PC-9 (cell line): ENCODE measurements at regions not wholly inside any gene's neighbourhood (a gene's known extent, or its start where the extent isn't known, plus 50 kb on each side); places are given as distances from the start of the nearest gene placed in this dataset.

Source experiments
- BruUV-seq: library from RNA; stranded (reverse); fragments of 400-500 nt; replicated peaks from 2 replicates; lab custom pipeline; 2021; lab: Mats Ljungman, UMichigan
- CTCF ChIA-PET: fragments of 300-600 bp; sonication (Branson Sonifier 250); formaldehyde crosslinking; loops from one replicate; lab custom pipeline; 2022; ENCODE audit warnings: antibody characterized with exemption; lab: Charles Lee
- POLR2A ChIA-PET: fragments of 300-600 bp; sonication (Branson Sonifier 250); formaldehyde crosslinking; loops from one replicate; lab custom pipeline; 2022; ENCODE audit warnings: antibody characterized with exemption; ENCODE audit not compliant: unreplicated experiment; lab: Charles Lee
- DNase-seq, 2 experiments: peaks; one replicate each; pipeline versions ENCODE4 v3.0.0 to v3.0.0-alpha.2; 2015 to 2022; ENCODE audit warnings: mixed read lengths in 1 of 2
- H2AFZ ChIP-seq: fragments of 200-600 bp; sonication (generic); 2 replicates; pipeline ENCODE4 v1.8.1; 2017; ENCODE audit warnings: antibody characterized with exemption
- H3F3A ChIP-seq: fragments of 200-600 bp; sonication (generic); 2 replicates; pipeline ENCODE4 v1.8.1; 2017; ENCODE audit warnings: antibody characterized with exemption, mild to moderate bottlenecking, low read depth; ENCODE audit not compliant: insufficient read depth
- H3K27ac ChIP-seq: fragments of 200-600 bp; sonication (generic); 2 replicates; pipeline ENCODE4 v1.6.1; 2016; ENCODE audit warnings: mixed run types
- H3K27me3 ChIP-seq: fragments of 200-600 bp; sonication (generic); 2 replicates; pipeline ENCODE4 v1.6.1; 2016; ENCODE audit warnings: low read depth, mixed run types; ENCODE audit not compliant: insufficient read depth
- H3K36me3 ChIP-seq: fragments of 200-600 bp; sonication (generic); 2 replicates; pipeline ENCODE4 v1.6.1; 2016; ENCODE audit warnings: low read depth, mixed run types
- H3K4me1 ChIP-seq: fragments of 200-600 bp; sonication (generic); replicated peaks from 2 replicates; pipeline ENCODE4 v1.6.1; 2016; ENCODE audit warnings: mixed run types; ENCODE audit not compliant: insufficient read depth
- H3K4me2 ChIP-seq: fragments of 200-600 bp; sonication (generic); 2 replicates; pipeline ENCODE4 v1.6.1; 2017; ENCODE audit warnings: mixed run types
- H3K4me3 ChIP-seq: fragments of 200-600 bp; sonication (generic); 2 replicates; pipeline ENCODE4 v1.6.1; 2016; ENCODE audit warnings: mixed run types
- H3K79me2 ChIP-seq: fragments of 200-600 bp; sonication (generic); 2 replicates; pipeline ENCODE4 v1.6.1; 2017; ENCODE audit warnings: low read depth, mixed run types
- H3K9me2 ChIP-seq: fragments of 200-600 bp; sonication (generic); 2 replicates; pipeline ENCODE4 v1.8.1; 2017; ENCODE audit warnings: mild to moderate bottlenecking; ENCODE audit not compliant: insufficient read depth
- H3K9me3 ChIP-seq: fragments of 200-600 bp; sonication (generic); 2 replicates; pipeline ENCODE4 v1.8.1; 2016; ENCODE audit warnings: low read depth; ENCODE audit not compliant: insufficient read depth
- H4K20me1 ChIP-seq: fragments of 200-600 bp; sonication (generic); 2 replicates; pipeline ENCODE4 v1.8.1; 2017; ENCODE audit not compliant: insufficient read depth
- CTCF ChIP-seq: fragments of 200-600 bp; sonication (generic); conservative IDR thresholded peaks from 2 replicates; pipeline ENCODE4 v1.6.1; 2017; ENCODE audit warnings: mixed run types, antibody characterized with exemption, mild to moderate bottlenecking, moderate library complexity
- EZH2 ChIP-seq: fragments of 200-600 bp; sonication (generic); IDR thresholded peaks from 2 replicates; pipeline ENCODE4 v1.8.0; 2017; ENCODE audit warnings: antibody characterized with exemption, low read depth
- intact Hi-C: fragments of 100-400 bp; cut with micrococcal nuclease; formaldehyde crosslinking; loops from one replicate; pipeline ENCODE4 v1.10.0; 2022; ENCODE audit not compliant: unreplicated experiment

GRCh38 chr3:153830552-153830951 is 290.6 kb upstream of the ARHGEF26 start:
- H3K4me3 ChIP-seq, result no peak overlapping the region
- H2AFZ ChIP-seq, result no peak overlapping the region
- H3K4me2 ChIP-seq, result no peak overlapping the region
- H3K79me2 ChIP-seq, result no peaks in the 10 kb centered on the region
- H3K9me2 ChIP-seq, result no peaks in the 10 kb centered on the region
- no peaks in the 10 kb centered on the region for H3K27me3 ChIP-seq
- no peak for DNase-seq
- CTCF ChIA-PET, result no interaction called here
- H3K27ac ChIP-seq, result no peak overlapping the region
- no TSS peak for BruUV-seq
- H4K20me1 ChIP-seq, result no peaks in the 10 kb centered on the region
- POLR2A ChIA-PET, result no interaction called here
- 0 out of 2 replicates have a peak, but pooled peaks cover 9% of the 10 kb centered on the region for H3K4me1 ChIP-seq
- H3F3A ChIP-seq, result no peaks in the 10 kb centered on the region
- H3K9me3 ChIP-seq, result peaks cover 4% of the 10 kb centered on the region; the same call in 1 of the 2 replicates
- intact Hi-C loops, result no loop called here
- no peaks in the 10 kb centered on the region for H3K36me3 ChIP-seq
- TF ChIP-seq CTCF, result no peak
- no peak for TF ChIP-seq EZH2

GRCh38 chr3:153835540-153835939 is 285.6 kb upstream of the ARHGEF26 start:
- no TSS peak for BruUV-seq
- CTCF ChIA-PET, result interaction anchor here (0.7 kb wide), 1 partner anchor 912 kb away, joined by 3 read pairs; no protein-coding TSS in a partner anchor

GRCh38 chr3:153840487-153840886 is 280.7 kb upstream of the ARHGEF26 start:
- Histone ChIP-seq H3K9me3 (no peaks in the 10 kb centered on the region), H3K36me3 (no peaks in the 10 kb centered on the region), H2AFZ (no peak overlapping the region), H4K20me1 (no peaks in the 10 kb centered on the region), H3K4me1 (no peaks in the 10 kb centered on the region), H3K9me2 (no peaks in the 10 kb centered on the region; the same call in 1 of the 2 replicates), H3K27me3 (no peaks in the 10 kb centered on the region), H3F3A (no peaks in the 10 kb centered on the region), H3K4me3 (no peak overlapping the region), H3K79me2 (no peaks in the 10 kb centered on the region), H3K4me2 (no peak overlapping the region), H3K27ac (no peak overlapping the region)
- intact Hi-C loops, result no loop called here
- TF ChIP-seq EZH2, result no peak
- no peak for TF ChIP-seq CTCF
- DNase-seq, result no peak
- ChIA-PET POLR2A (no interaction called here), CTCF (no interaction called here)
- no TSS peak for BruUV-seq

More at GRCh38 chr3:153835540-153835939, 285.6 kb upstream of the ARHGEF26 start:
- intact Hi-C loops, result no loop called here
- no peak overlapping the region for H3K4me3 ChIP-seq
- H4K20me1 ChIP-seq, result no peaks in the 10 kb centered on the region
- H3K9me3 ChIP-seq, result no peaks in the 10 kb centered on the region
- no peak overlapping the region for H2AFZ ChIP-seq
- H3K27me3 ChIP-seq, result no peaks in the 10 kb centered on the region
- TF ChIP-seq CTCF, result no peak
- TF ChIP-seq EZH2, result no peak
- H3K4me1 ChIP-seq, result no peaks in the 10 kb centered on the region
- no peaks in the 10 kb centered on the region for H3K79me2 ChIP-seq
- no peak overlapping the region for H3K27ac ChIP-seq
- no peaks in the 10 kb centered on the region for H3K36me3 ChIP-seq
- no peaks in the 10 kb centered on the region for H3F3A ChIP-seq
- no peaks in the 10 kb centered on the region; the same call in 1 of the 2 replicates for H3K9me2 ChIP-seq
- POLR2A ChIA-PET, result no interaction called here
- no peak overlapping the region for H3K4me2 ChIP-seq
- no peak for DNase-seq
